Testis (tissue), 2 donors: ENCODE measurements at regions not wholly inside any gene's neighbourhood (a gene's known extent, or its start where the extent isn't known, plus 50 kb on each side); places are given as distances from the start of the nearest gene placed in this dataset.

Source experiments
- DNase-seq: peaks from one replicate; pipeline ENCODE4 v3.0.0-alpha.2; 2019
- H3K27ac ChIP-seq, 2 donors: fragments of 200-600 bp; sonication (generic); one replicate each; pipeline ENCODE4 v1.5.1; 2019
- H3K27me3 ChIP-seq: fragments of 200-600 bp; sonication (generic); one replicate; pipeline ENCODE4 v1.5.1; 2019
- H3K36me3 ChIP-seq: fragments of 200-600 bp; sonication (generic); one replicate; pipeline ENCODE4 v1.5.1; 2017; ENCODE audit warnings: low read depth; ENCODE audit errors: missing control alignments
- H3K4me1 ChIP-seq: fragments of 200-600 bp; sonication (generic); one replicate; pipeline ENCODE4 v1.5.1; 2019
- H3K4me3 ChIP-seq, 2 donors: fragments of 200-600 bp; sonication (generic); one replicate each; pipeline ENCODE4 v1.5.1; 2017 to 2019
- H3K9me3 ChIP-seq: fragments of 200-600 bp; sonication (generic); one replicate; pipeline ENCODE4 v1.5.1; 2017
- CTCF ChIP-seq, 3 experiments: fragments of 450-650 bp in 2 of 3; fragments of 200-600 bp in 1 of 3; sonication (generic) in 1 of 3; IDR thresholded peaks; one replicate each; pipeline ENCODE4 v1.5.1; 2016 to 2019; ENCODE audit warnings: antibody characterized with exemption in 3 of 3, mild to moderate bottlenecking in 2 of 3, moderate library complexity in 1 of 3
- POLR2A ChIP-seq: fragments of 450-650 bp; IDR thresholded peaks from one replicate; pipeline ENCODE4 v1.6.1; 2017; ENCODE audit warnings: antibody characterized with exemption, mild to moderate bottlenecking, moderate library complexity
- WGBS, 2 donors: methylation state at CpG; one replicate each; pipeline ENCODE4 v1.1.5; 2018; 5-methylcytosine and 5-hydroxymethylcytosine counted together
- intact Hi-C: fragments of 100-400 bp; cut with DNase I; formaldehyde crosslinking; loops from one replicate; pipeline ENCODE4 v1.15.1; 2023; ENCODE audit warnings: low total_unique reads

GRCh38 chr17:77379065-77379428 is 238.3 kb downstream of the SEC14L1 start:
- H3K9me3 ChIP-seq = no peaks in the 10 kb centered on the region
- H3K4me3 ChIP-seq = no peak overlapping the region
- intact Hi-C loops = no loop called here
- peak overlapping the region; percentile 68 to 82 for H3K27ac ChIP-seq
- peaks cover 94% of the 10 kb centered on the region for H3K4me1 ChIP-seq
- H3K36me3 ChIP-seq = no peaks in the 10 kb centered on the region
- H3K27me3 ChIP-seq = no peaks in the 10 kb centered on the region
- no peak for DNase-seq
- 72 to 77% methylated on average over 7 to 11 of the region's 11 CpGs for WGBS, 2 donors
- TF ChIP-seq POLR2A = no peak
- TF ChIP-seq CTCF (IDR thresholded peaks at IDR 0.05) = no peak

GRCh38 chr17:77379832-77380231 is 239.1 kb downstream of the SEC14L1 start:
- intact Hi-C loops = no loop called here
- H3K9me3 ChIP-seq = no peaks in the 10 kb centered on the region
- no peak for TF ChIP-seq CTCF (IDR thresholded peaks at IDR 0.05)
- no peak for TF ChIP-seq POLR2A
- no peaks in the 10 kb centered on the region for H3K36me3 ChIP-seq
- WGBS, 2 donors = 25 to 54% methylated on average over 6 of the region's 6 CpGs
- H3K27ac ChIP-seq = peak overlapping the region; percentile 68 to 82
- H3K4me3 ChIP-seq = no peak overlapping the region
- no peak for DNase-seq
- H3K27me3 ChIP-seq = no peaks in the 10 kb centered on the region
- H3K4me1 ChIP-seq = peaks cover 96% of the 10 kb centered on the region

GRCh38 chr17:77380395-77381184 is 239.8 kb downstream of the SEC14L1 start:
- H3K36me3 ChIP-seq = no peaks in the 10 kb centered on the region
- 77 to 78% methylated on average over 7 to 11 of the region's 11 CpGs for WGBS, 2 donors
- H3K4me3 ChIP-seq = no peak overlapping the region
- no peak for DNase-seq
- peaks cover 96% of the 10 kb centered on the region for H3K4me1 ChIP-seq
- intact Hi-C loops = no loop called here
- H3K9me3 ChIP-seq = no peaks in the 10 kb centered on the region
- TF ChIP-seq POLR2A = no peak
- no peak for TF ChIP-seq CTCF (IDR thresholded peaks at IDR 0.05)
- no peaks in the 10 kb centered on the region for H3K27me3 ChIP-seq
- peak overlapping the region; percentile 68 to 82 for H3K27ac ChIP-seq

- no peak for TF ChIP-seq CTCF (IDR thresholded peaks at IDR 0.05)
- Histone ChIP-seq H3K27me3 (no peaks in the 10 kb centered on the region), H3K4me1 (peaks cover 96% of the 10 kb centered on the region), H3K27ac (peak overlapping the region; percentile 68 to 82), H3K9me3 (no peaks in the 10 kb centered on the region), H3K36me3 (no peaks in the 10 kb centered on the region), H3K4me3 (no peak overlapping the region)
- no peak for DNase-seq
- 40 to 50% methylated on average over 4 of the region's 4 CpGs for WGBS, 2 donors
- intact Hi-C loops = no loop called here
These were observed 240.5 kb downstream of the SEC14L1 start for GRCh38 chr17:77381185-77381700.

- Histone ChIP-seq H3K9me3 (no peaks in the 10 kb centered on the region), H3K4me3 (no peak overlapping the region), H3K27me3 (no peaks in the 10 kb centered on the region), H3K4me1 (peaks cover 96% of the 10 kb centered on the region), H3K27ac (peak overlapping the region in 1 of 2 donors; percentile 82), H3K36me3 (no peaks in the 10 kb centered on the region)
- WGBS, 2 donors = 79 to 85% methylated on average over 8 of the region's 8 CpGs
- no peak for DNase-seq
- TF ChIP-seq CTCF (IDR thresholded peaks at IDR 0.05) (no peak), POLR2A (no peak)
- intact Hi-C loops = no loop called here
These were observed 241.0 kb downstream of the SEC14L1 start for GRCh38 chr17:77381731-77382130.
